A673 (cell line): ENCODE measurements at regions not wholly inside any gene's neighbourhood (a gene's known extent, or its start where the extent isn't known, plus 50 kb on each side); places are given as distances from the start of the nearest gene placed in this dataset.

Source experiments
- BruUV-seq: library from RNA; stranded (reverse); fragments of 400-500 nt; replicated peaks from 2 replicates; lab custom pipeline; 2021; lab: Mats Ljungman, UMichigan
- CTCF ChIA-PET: fragments of 300-600 bp; sonication (Branson Sonifier 250); formaldehyde crosslinking; loops from one replicate; lab custom pipeline; 2022; ENCODE audit warnings: antibody characterized with exemption; lab: Charles Lee
- POLR2A ChIA-PET: fragments of 300-600 bp; sonication (Branson Sonifier 250); formaldehyde crosslinking; loops from one replicate; lab custom pipeline; 2022; ENCODE audit warnings: antibody characterized with exemption; ENCODE audit not compliant: low non-redundant PET; lab: Charles Lee
- DNase-seq: peaks from one replicate; pipeline ENCODE4 v3.0.0-alpha.2; 2015; ENCODE audit warnings: low spot score
- H3K27ac ChIP-seq: fragments of 200-600 bp; sonication (generic); 2 replicates; pipeline ENCODE4 v1.5.1; 2016; ENCODE audit warnings: mixed run types, low read depth, mild to moderate bottlenecking, mixed read lengths, antibody characterized with exemption, low read length; ENCODE audit not compliant: poor library complexity, severe bottlenecking
- H3K27me3 ChIP-seq: fragments of 200-600 bp; sonication (generic); replicated peaks from 2 replicates; pipeline ENCODE4 v1.6.1; 2017; ENCODE audit warnings: mixed run types, low read depth, mild to moderate bottlenecking, mixed read lengths, antibody characterized with exemption, low read length; ENCODE audit not compliant: insufficient read depth, poor library complexity
- H3K36me3 ChIP-seq: fragments of 200-600 bp; sonication (generic); 2 replicates; pipeline ENCODE4 v1.6.1; 2016; ENCODE audit warnings: mixed run types, mild to moderate bottlenecking, mixed read lengths, antibody characterized with exemption, low read length; ENCODE audit not compliant: insufficient read depth, poor library complexity, severe bottlenecking
- H3K4me1 ChIP-seq: fragments of 200-600 bp; sonication (generic); 2 replicates; pipeline ENCODE4 v1.6.1; 2017; ENCODE audit warnings: mixed run types, mild to moderate bottlenecking, mixed read lengths, antibody characterized with exemption, low read length; ENCODE audit not compliant: insufficient read depth, poor library complexity, severe bottlenecking
- H3K4me3 ChIP-seq: fragments of 200-600 bp; sonication (generic); 2 replicates; pipeline ENCODE4 v1.5.1; 2016; ENCODE audit warnings: low read depth, mixed run types, mild to moderate bottlenecking, mixed read lengths, low read length; ENCODE audit not compliant: poor library complexity, severe bottlenecking
- H3K9me3 ChIP-seq: fragments of 200-600 bp; sonication (generic); 2 replicates; pipeline ENCODE4 v1.6.1; 2016; ENCODE audit warnings: mixed run types, low read depth, mild to moderate bottlenecking, mixed read lengths, antibody characterized with exemption, low read length; ENCODE audit not compliant: poor library complexity, severe bottlenecking
- EZH2 ChIP-seq: fragments of 200-600 bp; sonication (generic); IDR thresholded peaks from 2 replicates; pipeline ENCODE4 v1.6.1; 2017; ENCODE audit warnings: borderline replicate concordance, low read depth, mild to moderate bottlenecking, mixed read lengths, antibody characterized with exemption, low read length; ENCODE audit not compliant: poor library complexity, severe bottlenecking
- intact Hi-C: fragments of 100-400 bp; cut with micrococcal nuclease; formaldehyde crosslinking; loops from one replicate; pipeline ENCODE4 v1.10.0; 2022; ENCODE audit not compliant: unreplicated experiment
- TF ChIP-seq, protein P1 (sequence below): fragments of 300-800, 200-600 bp; sonication (generic); conservative IDR thresholded peaks from 2 replicates; pipeline ENCODE4 v1.5.1; 2017; ENCODE audit warnings: low read depth, mild to moderate bottlenecking, antibody characterized with exemption, low read length, moderate library complexity, mixed read lengths

DNA sequence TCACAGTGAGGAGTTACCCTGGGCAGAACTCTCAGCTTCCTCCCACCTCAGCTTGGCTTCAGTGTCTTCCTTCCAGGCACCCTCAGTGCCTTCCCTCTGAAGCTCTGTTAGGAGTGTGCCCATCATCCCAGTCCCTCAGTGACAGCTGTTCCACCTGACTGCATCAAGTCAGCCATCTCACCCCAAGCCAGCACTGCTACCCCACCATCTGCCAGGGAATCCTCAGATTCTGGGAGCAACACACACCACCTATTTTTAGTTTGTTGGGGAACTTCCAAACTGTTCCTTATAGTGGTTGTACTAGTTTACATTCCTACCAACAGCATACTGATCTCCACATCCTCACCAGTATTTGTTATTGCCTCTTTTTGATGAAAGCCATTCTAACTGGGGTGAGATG is 182.9 kb downstream of the RELL1 start:
- no peak overlapping the region for H3K27ac ChIP-seq
- TF ChIP-seq, protein P1, sequence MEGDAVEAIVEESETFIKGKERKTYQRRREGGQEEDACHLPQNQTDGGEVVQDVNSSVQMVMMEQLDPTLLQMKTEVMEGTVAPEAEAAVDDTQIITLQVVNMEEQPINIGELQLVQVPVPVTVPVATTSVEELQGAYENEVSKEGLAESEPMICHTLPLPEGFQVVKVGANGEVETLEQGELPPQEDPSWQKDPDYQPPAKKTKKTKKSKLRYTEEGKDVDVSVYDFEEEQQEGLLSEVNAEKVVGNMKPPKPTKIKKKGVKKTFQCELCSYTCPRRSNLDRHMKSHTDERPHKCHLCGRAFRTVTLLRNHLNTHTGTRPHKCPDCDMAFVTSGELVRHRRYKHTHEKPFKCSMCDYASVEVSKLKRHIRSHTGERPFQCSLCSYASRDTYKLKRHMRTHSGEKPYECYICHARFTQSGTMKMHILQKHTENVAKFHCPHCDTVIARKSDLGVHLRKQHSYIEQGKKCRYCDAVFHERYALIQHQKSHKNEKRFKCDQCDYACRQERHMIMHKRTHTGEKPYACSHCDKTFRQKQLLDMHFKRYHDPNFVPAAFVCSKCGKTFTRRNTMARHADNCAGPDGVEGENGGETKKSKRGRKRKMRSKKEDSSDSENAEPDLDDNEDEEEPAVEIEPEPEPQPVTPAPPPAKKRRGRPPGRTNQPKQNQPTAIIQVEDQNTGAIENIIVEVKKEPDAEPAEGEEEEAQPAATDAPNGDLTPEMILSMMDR, result no peak
- no peak for TF ChIP-seq EZH2
- no peaks in the 10 kb centered on the region for H3K27me3 ChIP-seq
- no TSS peak for BruUV-seq
- ChIA-PET POLR2A (no interaction called here), CTCF (no interaction called here)
- H3K9me3 ChIP-seq, result no peaks in the 10 kb centered on the region
- H3K4me3 ChIP-seq, result no peak overlapping the region
- no peaks in the 10 kb centered on the region for H3K36me3 ChIP-seq
- intact Hi-C loops, result no loop called here
- H3K4me1 ChIP-seq, result no peaks in the 10 kb centered on the region
- no peak for DNase-seq

DNA sequence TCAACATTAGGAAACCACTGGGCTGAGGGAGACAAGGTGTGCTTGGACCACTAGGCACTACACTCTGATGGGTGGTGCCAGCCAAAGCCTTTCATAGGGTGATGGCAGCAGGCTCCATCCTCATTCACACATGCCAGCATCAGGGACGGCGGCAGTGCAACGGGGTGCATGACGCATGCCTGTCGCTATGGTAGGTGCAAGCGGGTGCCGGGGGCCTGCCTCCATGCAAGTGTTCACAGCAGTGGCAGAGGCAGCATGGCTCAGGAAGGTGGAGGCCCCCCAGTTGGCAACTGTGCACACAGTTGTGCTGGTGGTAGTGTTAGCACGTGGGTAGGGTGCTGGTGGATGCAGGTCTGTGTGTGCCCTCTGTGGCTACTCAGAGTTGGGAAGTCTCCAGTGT is 184.1 kb downstream of the RELL1 start:
- Histone ChIP-seq H3K27ac (no peak overlapping the region), H3K27me3 (no peaks in the 10 kb centered on the region), H3K36me3 (no peaks in the 10 kb centered on the region), H3K4me1 (no peaks in the 10 kb centered on the region), H3K4me3 (no peak overlapping the region), H3K9me3 (no peaks in the 10 kb centered on the region)
- TF ChIP-seq, protein P1, result no peak
- ChIA-PET POLR2A (no interaction called here), CTCF (no interaction called here)
- no peak for DNase-seq
- intact Hi-C loops, result no loop called here
- BruUV-seq, result no TSS peak
